ENCODE measurements at regions not wholly inside any gene's neighbourhood (a gene's known extent, or its start where the extent isn't known, plus 50 kb on each side); places are given as distances from the start of the nearest gene placed in this dataset.
"Not testable (repeated sequence)": the region's sequence is repeated elsewhere in the genome, so short reads cannot be mapped to it uniquely, and the experiment has no call there.

GRCh38 chr20:5452691-5453090 is 135.9 kb upstream of the PROKR2 start:
- not testable (repeated sequence) for DNase-seq

GRCh38 chr20:5452286-5452685 is 135.5 kb upstream of the PROKR2 start:
- DNase-seq = not testable (repeated sequence)

GRCh38 chr20:5451643-5452210 is 135.0 kb upstream of the PROKR2 start:
- DNase-seq = no peak

- DNase-seq = peak; percentile 78
These were observed 131.8 kb upstream of the PROKR2 start for GRCh38 chr20:5448449-5449118.

GRCh38 chr20:5447188-5447587 is 130.4 kb upstream of the PROKR2 start:
- DNase-seq = no peak

GRCh38 chr20:5445611-5446010 is 128.9 kb upstream of the PROKR2 start:
- no peak for DNase-seq

GRCh38 chr20:5442101-5442500 is 125.3 kb upstream of the PROKR2 start:
- no peak for DNase-seq

- no peak for DNase-seq
These were observed 117.4 kb upstream of the PROKR2 start for GRCh38 chr20:5434116-5434515.

- no peak for DNase-seq
These were observed 116.6 kb upstream of the PROKR2 start for GRCh38 chr20:5433352-5433751.

- DNase-seq = no peak
These were observed 115.3 kb upstream of the PROKR2 start for GRCh38 chr20:5432030-5432429.

GRCh38 chr20:5430670-5431069 is 113.9 kb upstream of the PROKR2 start:
- no peak for DNase-seq

- DNase-seq = no peak
These were observed 109.3 kb upstream of the PROKR2 start for GRCh38 chr20:5426026-5426425.

- no peak for DNase-seq
These were observed 99.3 kb upstream of the PROKR2 start for GRCh38 chr20:5416086-5416485.

- no peak for DNase-seq
These were observed 96.6 kb upstream of the PROKR2 start for GRCh38 chr20:5413394-5413793.

GRCh38 chr20:5410470-5410869 is 93.7 kb upstream of the PROKR2 start:
- DNase-seq = no peak

GRCh38 chr20:5402903-5403531 is 86.3 kb upstream of the PROKR2 start:
- no peak for DNase-seq

- no peak for DNase-seq
These were observed 84.6 kb upstream of the PROKR2 start for GRCh38 chr20:5401277-5401875.

GRCh38 chr20:5400164-5400762 is 83.5 kb upstream of the PROKR2 start:
- no peak for DNase-seq

GRCh38 chr20:5397393-5397792 is 80.6 kb upstream of the PROKR2 start:
- no peak for DNase-seq

- DNase-seq = no peak
These were observed 79.4 kb upstream of the PROKR2 start for GRCh38 chr20:5395932-5396727.

- no peak for DNase-seq
These were observed 76.6 kb upstream of the PROKR2 start for GRCh38 chr20:5393218-5393870.

GRCh38 chr20:5390720-5391119 is 74.0 kb upstream of the PROKR2 start:
- DNase-seq = no peak

Measured in activated effector memory CD4-positive, alpha-beta T cell treated with anti-CD3 and anti-CD28 coated beads, Interleukin-2, amount 50 U/mL, for 16 hours (primary cell).